ENCODE measurements at regions not wholly inside any gene's neighbourhood (a gene's known extent, or its start where the extent isn't known, plus 50 kb on each side); places are given as distances from the start of the nearest gene placed in this dataset.
"Not testable (repeated sequence)": the region's sequence is repeated elsewhere in the genome, so short reads cannot be mapped to it uniquely, and the experiment has no call there.

DNA sequence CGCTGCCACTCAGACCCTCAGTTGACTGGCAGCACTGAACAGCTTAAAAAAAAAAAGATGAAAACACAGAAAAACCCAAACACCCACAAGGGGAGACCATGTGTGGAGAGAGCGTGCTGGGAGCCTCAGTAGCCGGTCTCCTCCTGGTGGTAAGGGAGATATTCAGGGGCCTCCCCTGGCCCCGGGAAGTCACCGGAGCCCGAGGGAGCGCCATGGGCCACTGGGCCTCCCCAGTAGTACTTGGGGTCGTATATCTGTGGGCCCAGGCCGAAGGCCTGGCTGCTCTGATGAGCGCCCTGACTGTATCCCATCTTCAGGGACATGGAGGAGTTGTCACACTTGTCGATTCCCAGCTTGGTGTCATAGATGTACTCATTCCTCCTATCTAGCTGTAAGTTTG is 145.7 kb upstream of the TEKT4 start:
- DNase-seq: no peak
- TF ChIP-seq GATA1 (IDR thresholded peaks at IDR 0.05; ENCODE audit: low read depth, low read length): no peak

GRCh38 chr2:94735536-94735935 is 135.7 kb upstream of the TEKT4 start:
- not testable (repeated sequence) for DNase-seq

DNA sequence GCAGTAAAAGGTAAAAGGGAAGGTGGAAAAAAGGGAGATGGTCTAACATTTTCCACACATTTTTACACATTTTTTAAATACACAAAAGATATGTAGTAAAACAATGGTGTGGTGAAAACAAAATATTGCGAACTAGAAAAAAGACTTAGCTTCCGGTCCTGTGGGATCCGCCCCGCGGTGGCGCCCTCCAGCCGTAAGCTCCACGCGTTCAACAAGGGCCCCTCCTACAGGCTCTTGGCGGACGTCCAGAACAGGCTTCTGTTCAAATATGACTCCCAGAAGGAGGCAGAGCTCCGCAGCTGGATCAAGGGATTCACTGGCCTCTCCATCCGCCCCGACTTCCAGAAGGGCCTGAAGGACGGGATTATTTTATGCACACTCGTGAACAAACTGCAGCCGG is 134.1 kb upstream of the TEKT4 start:
- peak in 1 of 2 experiments; percentile 1 for DNase-seq

- not testable (repeated sequence) for DNase-seq
These were observed 133.4 kb upstream of the TEKT4 start for GRCh38 chr2:94737736-94738342.

DNA sequence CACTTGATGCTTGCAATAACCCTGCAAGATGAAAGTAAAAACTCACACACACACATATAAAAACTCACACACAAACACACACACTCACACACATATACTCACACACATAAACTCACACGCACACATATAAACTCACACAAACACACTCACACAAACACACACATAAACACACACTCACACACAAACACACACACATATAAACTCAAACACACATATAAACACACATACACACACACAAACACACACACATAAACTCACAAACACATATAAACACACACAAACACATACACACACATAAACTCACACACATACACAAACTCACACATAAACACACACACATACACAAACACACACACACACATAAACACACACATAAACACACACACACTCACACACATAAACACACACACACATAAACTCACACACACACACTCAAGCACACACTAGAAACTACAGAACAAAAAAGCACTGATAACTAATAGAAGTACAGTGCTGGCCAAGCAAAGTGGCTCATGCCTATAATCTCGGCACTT is 117.7 kb upstream of the TEKT4 start:
- no peak for TF ChIP-seq POLR2A (IDR thresholded peaks at IDR 0.05; ENCODE audit: low read length)
- TF ChIP-seq GATA1 (IDR thresholded peaks at IDR 0.05; ENCODE audit: low read depth, low read length): no peak
- no peak for DNase-seq

GRCh38 chr2:94758546-94758945 is 112.7 kb upstream of the TEKT4 start:
- no peak for DNase-seq
- TF ChIP-seq GATA1 (IDR thresholded peaks at IDR 0.05; ENCODE audit: low read depth, low read length): no peak
- TF ChIP-seq POLR2A (IDR thresholded peaks at IDR 0.05; ENCODE audit: low read length): no peak

- peak in 1 of 2 experiments; percentile 2 for DNase-seq
- TF ChIP-seq POLR2A (IDR thresholded peaks at IDR 0.05; ENCODE audit: low read length): no peak
- no peak for TF ChIP-seq GATA1 (IDR thresholded peaks at IDR 0.05; ENCODE audit: low read depth, low read length)
These were observed 112.0 kb upstream of the TEKT4 start for GRCh38 chr2:94759211-94759610.

GRCh38 chr2:94762600-94762999 is 108.6 kb upstream of the TEKT4 start:
- DNase-seq: no peak
- TF ChIP-seq GATA1 (IDR thresholded peaks at IDR 0.05; ENCODE audit: low read depth, low read length) (no peak), POLR2A (IDR thresholded peaks at IDR 0.05; ENCODE audit: low read length) (no peak)

GRCh38 chr2:94763318-94763717 is 107.9 kb upstream of the TEKT4 start:
- no peak for DNase-seq
- TF ChIP-seq POLR2A (IDR thresholded peaks at IDR 0.05; ENCODE audit: low read length): no peak

GRCh38 chr2:94764331-94764730 is 106.9 kb upstream of the TEKT4 start:
- DNase-seq: not testable (repeated sequence)

DNA sequence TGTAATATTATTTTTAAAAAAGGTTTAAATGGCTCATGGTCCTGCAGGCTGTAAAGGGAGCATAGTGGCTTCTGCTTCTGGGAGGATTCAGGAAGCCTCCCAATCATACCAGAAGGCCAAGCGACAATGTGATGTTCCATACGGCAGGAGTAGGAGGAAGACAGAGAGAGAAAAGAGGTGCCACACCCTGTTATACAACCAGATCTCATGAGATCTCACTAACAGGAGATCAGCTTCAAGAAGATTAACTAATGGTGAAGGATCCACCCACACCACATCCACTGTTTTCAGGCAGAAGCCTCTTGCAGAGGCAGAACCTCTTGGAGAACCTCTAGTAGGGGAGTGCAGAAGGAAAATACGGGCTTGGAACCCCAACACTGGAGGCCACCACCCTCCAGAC is 103.9 kb upstream of the TEKT4 start:
- no peak for TF ChIP-seq POLR2A (IDR thresholded peaks at IDR 0.05; ENCODE audit: low read length)
- TF ChIP-seq GATA1 (IDR thresholded peaks at IDR 0.05; ENCODE audit: low read depth, low read length): no peak
- DNase-seq: no peak

GRCh38 chr2:94769733-94770132 is 101.5 kb upstream of the TEKT4 start:
- no peak for DNase-seq
- TF ChIP-seq POLR2A (IDR thresholded peaks at IDR 0.05; ENCODE audit: low read length) (no peak), GATA1 (IDR thresholded peaks at IDR 0.05; ENCODE audit: low read depth, low read length) (no peak)

GRCh38 chr2:94774851-94775250 is 96.4 kb upstream of the TEKT4 start:
- no peak for DNase-seq
- TF ChIP-seq POLR2A (IDR thresholded peaks at IDR 0.05; ENCODE audit: low read length) (no peak), GATA1 (IDR thresholded peaks at IDR 0.05; ENCODE audit: low read depth, low read length) (no peak)

GRCh38 chr2:94776036-94776435 is 95.2 kb upstream of the TEKT4 start:
- DNase-seq: no peak
- no peak for TF ChIP-seq POLR2A (IDR thresholded peaks at IDR 0.05; ENCODE audit: low read length)
- TF ChIP-seq GATA1 (IDR thresholded peaks at IDR 0.05; ENCODE audit: low read depth, low read length): no peak

DNA sequence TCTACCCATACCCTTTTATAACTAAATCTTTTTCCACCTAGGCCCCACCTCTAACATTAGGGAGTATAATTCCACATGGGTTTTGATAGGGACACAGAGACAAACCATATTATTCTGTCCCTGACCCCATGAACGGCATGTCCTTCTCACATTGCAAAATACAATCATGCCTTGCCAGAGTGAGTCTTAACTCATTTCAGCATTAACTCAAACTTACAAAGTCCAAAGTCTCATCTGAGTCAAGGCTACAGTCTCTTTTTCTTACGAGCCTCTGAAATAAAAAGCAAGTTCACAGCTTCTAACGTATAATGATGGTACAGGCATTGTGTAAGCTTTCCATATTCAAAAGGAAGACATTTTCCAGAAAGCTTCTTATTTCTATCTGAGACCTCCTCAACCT is 86.1 kb upstream of the TEKT4 start:
- DNase-seq: not testable (repeated sequence)

GRCh38 chr2:94786424-94786823 is 84.8 kb upstream of the TEKT4 start:
- DNase-seq: not testable (repeated sequence)

GRCh38 chr2:94790169-94790568 is 81.1 kb upstream of the TEKT4 start:
- DNase-seq: not testable (repeated sequence)

GRCh38 chr2:94797235-94797634 is 74.0 kb upstream of the TEKT4 start:
- peak in 1 of 2 experiments; percentile 5 for DNase-seq

Data from erythroblast (primary cell).